ENCODE measurements at regions not wholly inside any gene's neighbourhood (a gene's known extent, or its start where the extent isn't known, plus 50 kb on each side); places are given as distances from the start of the nearest gene placed in this dataset.

GRCh38 chr3:22172964-22173363, 422.0 kb upstream of the ZNF385D start:
- TF ChIP-seq ZNF23 (tag by site-specific recombination; IDR thresholded peaks at IDR 0.05; ENCODE audit: borderline replicate concordance) (no peak), ZNF639 (tag by site-specific recombination; IDR thresholded peaks at IDR 0.05) (no peak)

Data from HEK293 (cell line).